ENCODE measurements at regions not wholly inside any gene's neighbourhood (a gene's known extent, or its start where the extent isn't known, plus 50 kb on each side); places are given as distances from the start of the nearest gene placed in this dataset.
"Not testable (repeated sequence)": the region's sequence is repeated elsewhere in the genome, so short reads cannot be mapped to it uniquely, and the experiment has no call there.

DNA sequence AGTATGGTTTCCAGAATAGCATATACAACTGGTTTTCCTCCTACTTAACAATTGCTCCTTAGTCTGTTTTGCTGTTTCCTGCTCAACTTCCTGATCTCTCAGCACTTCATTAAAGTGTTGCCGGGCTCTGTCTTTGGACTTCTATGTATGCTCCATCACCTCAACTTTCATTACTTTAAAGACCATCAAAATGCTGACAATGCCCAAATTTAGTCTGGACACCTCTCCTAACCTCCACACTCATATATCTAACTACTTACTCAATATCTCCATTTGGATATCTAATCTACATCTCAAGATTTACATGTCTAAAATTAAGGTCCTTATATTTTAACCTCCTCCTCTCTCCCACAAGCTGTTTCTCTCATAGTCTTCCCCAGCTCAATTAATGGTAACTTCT lies 54.4 kb upstream of the LGR5 start:
- no peak for DNase-seq
- intact Hi-C loops (cut with DNase I): no loop called here

DNA sequence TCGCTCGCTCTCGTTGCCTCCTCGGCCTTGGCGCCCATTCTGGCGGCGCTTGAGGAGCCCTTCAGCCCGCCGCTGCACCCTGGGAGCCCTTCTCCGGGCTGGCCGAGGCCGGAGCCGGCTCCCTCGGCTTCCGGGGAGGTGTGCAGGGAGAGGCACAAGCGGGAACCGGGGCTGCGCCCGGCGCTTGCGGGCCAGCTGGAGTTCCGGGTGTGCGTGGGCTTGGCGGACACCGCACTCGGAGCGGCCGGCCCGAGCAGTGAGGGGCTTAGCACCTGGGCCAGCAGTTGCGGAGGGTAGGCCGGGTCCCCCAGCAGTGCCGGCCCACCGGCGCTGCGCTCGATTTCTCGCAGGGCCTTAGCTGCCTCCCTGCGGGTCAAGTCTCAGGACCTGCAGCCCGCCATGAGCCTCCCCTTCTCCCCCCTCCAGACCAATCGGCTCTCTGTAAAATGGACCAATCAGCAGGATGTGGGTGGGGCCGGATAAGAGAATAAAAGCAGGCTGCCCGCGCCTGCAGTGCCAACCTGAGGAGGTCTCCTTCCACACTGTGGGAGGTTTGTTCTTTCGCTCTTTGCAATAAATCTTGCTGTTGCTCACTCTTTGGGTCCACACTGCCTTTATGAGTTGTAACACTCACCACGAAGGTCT lies 62.8 kb upstream of the LGR5 start:
- intact Hi-C loops (cut with DNase I); DNase-seq: not testable (repeated sequence)

DNA sequence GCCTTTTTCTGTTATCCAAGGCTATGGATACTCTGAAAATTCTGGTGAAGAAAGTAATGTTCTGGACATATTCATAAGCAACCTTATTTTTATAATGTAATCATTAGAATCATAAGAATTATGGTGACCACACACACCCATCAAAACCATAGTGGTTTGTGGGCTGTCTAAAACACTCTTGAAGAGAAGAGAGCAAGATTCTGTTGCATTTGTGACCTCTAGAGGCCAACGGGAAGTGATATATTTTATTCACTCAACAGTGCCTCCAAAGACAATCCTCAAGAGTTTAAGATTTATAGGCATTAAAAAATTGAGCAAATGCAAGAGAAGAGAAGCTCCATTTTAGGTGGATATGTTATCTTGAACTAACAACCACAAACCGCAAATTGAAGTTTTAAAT lies 68.5 kb upstream of the LGR5 start:
- intact Hi-C loops (cut with DNase I): no loop called here
- DNase-seq: no peak

DNA sequence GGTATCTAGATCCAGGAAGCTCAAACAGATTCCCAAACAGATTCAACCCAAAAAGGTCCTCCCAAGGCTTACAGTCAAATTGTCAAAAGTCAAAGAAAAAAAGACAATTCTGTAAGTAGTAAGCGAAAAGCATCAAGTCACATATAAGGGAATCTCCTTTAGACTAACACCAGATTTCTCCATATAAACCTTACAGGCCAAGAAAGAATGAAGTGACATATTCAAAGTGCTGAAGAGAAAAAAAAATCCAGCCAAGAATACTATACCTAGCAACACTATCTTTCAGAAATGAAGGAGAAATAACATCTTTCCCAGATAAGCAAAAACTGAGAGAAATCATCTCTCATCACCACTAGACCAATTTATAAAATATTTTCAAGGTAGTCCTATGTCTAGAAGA lies 79.6 kb upstream of the LGR5 start:
- DNase-seq: no peak
- intact Hi-C loops (cut with DNase I): no loop called here

DNA sequence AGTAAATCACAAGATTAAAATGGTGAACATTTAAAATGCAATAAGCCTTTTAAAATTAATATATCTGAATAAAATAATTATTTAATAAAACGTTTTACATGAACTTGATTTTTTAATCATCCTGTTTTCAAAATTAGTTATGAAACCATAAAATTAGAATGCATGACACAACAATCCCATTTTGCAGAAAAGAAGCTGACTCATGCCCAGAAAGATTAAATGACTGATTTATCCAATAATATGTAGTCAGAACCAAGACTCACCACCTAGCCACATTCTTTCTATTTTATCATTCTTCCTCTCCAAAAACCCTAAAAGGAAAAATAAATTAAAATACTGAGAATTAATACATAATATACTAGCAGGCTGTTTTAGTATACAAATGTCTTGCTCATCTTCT lies 83.0 kb upstream of the LGR5 start:
- no peak for DNase-seq
- intact Hi-C loops (cut with DNase I): no loop called here

DNA sequence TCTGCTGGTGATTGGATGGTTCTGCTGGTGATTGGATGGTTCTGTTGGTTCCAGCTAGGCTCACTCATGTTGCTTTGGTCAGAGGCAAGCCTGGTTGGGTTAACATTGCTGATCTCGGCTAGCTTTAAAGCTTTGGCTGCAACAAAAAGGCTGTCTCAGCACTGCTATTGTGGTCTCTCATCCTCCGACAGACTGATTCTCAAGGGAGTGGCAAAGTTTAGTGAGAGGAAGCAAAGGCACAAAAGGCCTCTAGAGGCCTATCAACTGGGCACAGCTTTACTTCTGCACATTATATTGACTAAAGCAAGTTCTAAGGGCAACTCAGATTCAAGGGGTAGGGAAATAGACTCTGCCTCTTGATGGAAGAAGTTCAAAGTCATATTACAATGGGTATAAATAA lies 84.7 kb upstream of the LGR5 start:
- no peak for DNase-seq
- intact Hi-C loops (cut with DNase I): no loop called here

DNA sequence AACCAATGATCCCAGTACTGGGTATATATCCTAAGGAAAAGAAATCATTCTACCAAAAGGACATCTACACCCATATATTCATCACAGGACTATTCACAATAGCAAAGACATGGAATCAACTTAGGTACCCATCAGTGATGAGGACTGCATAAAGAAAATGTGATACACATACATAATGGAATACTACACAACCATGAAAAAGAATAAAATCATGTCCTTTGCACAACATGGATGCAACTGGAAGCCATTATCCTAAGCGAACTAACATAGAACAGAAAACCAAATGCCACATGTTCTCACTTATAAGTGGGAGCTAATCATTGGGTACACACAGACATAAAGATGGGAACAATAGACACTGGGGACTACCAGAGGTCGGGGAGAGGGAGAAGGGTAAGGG lies 86.0 kb upstream of the LGR5 start:
- intact Hi-C loops (cut with DNase I): no loop called here
- DNase-seq: no peak

DNA sequence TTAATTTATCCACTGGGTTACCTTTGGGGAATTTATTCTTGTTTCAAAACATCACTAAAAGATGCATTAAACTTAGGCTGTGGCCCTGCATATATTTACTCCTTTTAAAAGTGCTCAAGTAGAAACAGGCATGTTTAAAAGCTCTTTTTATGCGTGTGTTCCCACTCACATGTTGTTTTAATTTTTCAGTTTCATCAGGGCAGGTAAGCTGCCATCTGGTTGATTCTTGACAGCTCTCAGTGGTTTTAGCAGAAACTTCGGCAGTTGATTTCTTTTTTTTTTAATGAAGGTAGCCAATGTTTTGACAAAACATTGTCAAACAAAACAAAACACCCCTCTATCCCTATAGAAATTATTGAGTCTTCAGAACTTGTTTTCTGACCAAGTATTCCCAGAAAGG lies 89.6 kb upstream of the LGR5 start:
- intact Hi-C loops (cut with DNase I): no loop called here
- no peak for DNase-seq

DNA sequence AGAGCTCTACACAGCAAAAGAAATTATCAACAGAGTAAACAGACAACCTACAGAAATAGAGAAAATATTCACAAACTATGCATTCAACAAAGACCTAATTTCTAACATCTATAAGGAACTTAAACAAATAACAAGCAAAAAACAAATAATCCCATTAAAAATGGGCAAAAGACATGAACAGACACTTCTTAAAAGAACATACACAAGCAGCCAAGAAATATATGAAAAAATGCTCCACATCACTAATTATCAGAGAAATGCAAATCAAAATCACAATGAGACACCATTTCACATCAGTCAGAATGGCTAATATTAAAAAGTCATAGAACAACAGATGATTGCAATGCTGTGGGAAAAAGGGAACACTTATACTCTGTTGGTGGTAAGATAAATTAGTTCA lies 100.7 kb upstream of the LGR5 start:
- no peak for DNase-seq
- intact Hi-C loops (cut with DNase I): no loop called here

DNA sequence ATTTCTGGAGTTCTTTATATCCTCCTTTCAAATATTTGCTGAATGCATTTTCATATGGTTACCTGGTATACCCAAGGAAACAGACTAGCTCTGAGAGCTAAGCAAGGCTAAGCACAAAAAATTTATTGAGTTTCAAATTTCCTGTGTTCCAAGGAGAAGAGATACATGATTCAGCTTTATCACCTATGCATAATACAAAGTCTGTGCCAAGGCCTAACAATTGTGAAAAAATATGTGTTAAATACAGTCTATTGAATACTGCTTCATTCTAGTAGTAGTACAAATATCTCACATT lies 103.7 kb upstream of the LGR5 start:
- no peak for DNase-seq
- intact Hi-C loops (cut with DNase I): no loop called here

DNA sequence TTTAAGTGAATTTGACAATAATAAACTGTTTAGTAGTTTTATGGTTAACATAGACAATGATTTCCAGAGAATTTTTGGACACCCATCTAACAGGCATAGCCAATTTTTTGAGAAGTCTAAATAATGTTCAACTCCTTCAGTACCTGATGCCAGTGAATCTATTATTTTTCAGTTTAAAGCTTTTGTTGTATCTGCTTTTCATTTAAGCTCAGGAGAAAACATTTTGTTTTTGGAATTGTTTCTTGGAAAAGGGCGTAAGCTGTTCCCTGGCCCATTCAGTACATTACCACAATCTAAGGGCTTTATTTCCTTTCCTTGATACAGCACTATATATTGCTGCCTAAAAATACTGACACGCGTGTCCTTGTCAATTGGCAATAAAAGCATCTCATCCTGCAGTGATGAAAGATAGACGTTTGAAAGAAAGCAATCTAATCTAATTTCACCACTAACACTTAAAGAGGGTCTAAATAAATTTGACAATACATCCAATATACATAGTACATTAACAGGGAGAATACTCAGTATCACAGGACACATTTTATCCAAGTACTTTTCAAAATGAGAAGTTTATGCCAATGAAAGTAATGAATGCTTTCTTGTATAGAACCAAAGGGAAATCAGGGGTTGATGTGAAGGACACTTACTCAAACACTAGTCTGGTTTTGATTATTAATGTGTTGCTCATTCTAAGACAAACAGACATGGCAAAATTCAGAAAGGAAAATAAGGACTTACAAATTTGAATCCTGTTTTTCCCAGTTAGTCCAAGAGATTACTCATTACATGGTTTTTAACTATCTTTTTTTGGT lies 104.2 kb upstream of the LGR5 start:
- DNase-seq: no peak
- intact Hi-C loops (cut with DNase I): no loop called here

DNA sequence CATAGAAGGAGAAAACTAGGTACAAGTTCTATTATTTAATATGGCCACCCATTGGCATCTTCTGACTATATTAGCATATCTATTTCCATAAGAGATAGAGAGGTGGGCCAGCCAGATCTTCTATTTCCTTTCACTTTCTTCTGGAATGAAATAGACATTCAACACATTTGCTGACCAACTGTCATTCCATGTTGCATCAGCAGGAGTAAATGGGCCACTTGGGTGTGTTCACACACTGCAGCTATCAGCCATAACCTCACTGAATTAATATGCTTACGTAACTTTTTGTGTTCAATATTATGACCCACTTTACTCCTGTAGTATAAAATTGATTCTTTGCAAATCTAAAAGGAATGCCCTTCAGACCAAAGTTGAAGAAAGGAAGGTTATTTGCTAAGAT lies 106.2 kb upstream of the LGR5 start:
- intact Hi-C loops (cut with DNase I): no loop called here
- DNase-seq: no peak

DNA sequence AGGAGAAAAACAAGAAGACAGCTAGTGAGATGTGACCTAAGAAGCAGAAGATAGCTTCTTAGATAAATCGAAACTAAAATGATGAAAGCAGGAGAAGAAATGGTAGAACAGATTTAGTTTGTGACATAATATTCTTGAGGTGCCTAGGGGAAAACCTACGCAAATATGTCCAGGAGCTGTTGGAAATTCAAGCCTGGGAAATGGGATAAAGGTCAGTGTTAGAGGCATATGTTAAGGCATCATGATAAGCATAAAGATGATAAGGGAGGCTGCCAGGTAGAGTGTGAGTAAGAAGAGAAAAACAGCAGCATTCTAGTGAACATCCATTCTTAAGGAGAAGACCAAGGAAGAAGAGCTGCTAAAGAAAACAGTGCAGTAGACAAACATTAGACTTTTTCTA lies 109.6 kb upstream of the LGR5 start:
- intact Hi-C loops (cut with DNase I): no loop called here
- no peak for DNase-seq

DNA sequence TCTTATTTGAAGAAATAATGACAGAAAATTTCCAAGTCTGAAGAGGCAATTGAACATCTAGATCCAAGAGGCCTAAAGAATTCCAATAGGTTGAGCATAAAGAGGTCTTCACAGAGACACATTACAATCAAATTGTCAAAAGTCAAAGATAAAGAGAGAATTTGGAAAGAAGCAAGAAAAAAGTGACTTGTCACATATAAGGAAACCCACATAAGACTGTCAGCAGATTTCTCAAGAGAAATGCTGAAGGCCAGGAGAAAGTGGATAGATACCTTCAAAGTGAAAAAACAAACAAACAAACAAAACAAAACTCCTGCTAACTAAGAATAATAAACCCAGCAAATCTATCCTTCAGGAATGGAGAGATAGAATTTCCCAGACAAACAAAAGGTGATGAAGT lies 118.1 kb upstream of the LGR5 start:
- intact Hi-C loops (cut with DNase I): no loop called here
- DNase-seq: no peak

DNA sequence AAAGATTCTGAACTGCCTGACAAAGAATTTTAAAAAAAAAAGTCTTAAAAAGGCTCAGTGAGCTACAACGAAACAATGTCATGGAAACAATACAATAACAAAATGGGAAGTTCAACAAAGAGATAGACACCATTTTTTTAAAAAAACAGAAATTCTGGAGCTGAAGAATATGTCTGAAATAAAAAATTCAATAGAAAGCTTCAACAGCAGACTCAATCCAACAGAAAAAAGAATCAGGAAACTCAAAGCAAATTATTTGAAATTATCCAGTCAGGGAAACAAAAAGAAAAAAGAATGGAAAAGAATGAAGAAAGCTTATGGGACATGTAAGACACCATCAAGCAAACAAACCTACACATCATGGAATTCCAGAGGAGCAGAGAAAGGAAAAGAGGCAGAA lies 118.5 kb upstream of the LGR5 start:
- intact Hi-C loops (cut with DNase I): no loop called here
- no peak for DNase-seq

DNA sequence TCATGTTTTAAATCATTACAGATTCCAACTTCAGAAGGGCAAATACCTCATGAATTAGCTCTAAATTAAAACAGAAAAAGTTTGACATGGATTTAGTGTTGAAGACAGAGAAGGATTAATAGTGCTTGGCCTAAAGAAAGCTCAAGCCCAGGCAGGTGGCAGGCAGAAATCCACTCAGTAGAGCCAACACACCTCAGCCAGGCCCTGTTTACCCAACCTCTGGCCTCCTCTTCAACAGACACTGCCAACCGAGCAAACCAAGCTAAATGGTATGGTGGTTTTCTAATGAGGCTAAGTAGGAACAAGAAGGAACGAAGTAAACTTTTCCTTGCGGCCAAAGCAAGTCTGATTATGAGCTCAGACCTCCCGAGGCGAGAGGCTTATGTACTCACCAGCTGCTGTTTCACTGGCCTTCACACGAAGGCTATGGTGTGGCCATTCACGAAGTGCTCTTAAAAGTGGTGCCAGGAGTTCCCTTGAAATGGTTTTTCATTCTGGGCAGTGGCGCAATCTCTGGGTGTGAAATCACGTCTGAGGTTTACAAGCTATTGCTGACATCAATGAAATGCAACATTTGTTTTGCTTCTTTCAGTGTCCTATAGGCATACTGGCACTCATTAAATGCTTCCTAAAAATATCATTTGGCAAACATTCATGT lies 124.1 kb upstream of the LGR5 start:
- no peak for DNase-seq
- intact Hi-C loops (cut with DNase I): no loop called here

DNA sequence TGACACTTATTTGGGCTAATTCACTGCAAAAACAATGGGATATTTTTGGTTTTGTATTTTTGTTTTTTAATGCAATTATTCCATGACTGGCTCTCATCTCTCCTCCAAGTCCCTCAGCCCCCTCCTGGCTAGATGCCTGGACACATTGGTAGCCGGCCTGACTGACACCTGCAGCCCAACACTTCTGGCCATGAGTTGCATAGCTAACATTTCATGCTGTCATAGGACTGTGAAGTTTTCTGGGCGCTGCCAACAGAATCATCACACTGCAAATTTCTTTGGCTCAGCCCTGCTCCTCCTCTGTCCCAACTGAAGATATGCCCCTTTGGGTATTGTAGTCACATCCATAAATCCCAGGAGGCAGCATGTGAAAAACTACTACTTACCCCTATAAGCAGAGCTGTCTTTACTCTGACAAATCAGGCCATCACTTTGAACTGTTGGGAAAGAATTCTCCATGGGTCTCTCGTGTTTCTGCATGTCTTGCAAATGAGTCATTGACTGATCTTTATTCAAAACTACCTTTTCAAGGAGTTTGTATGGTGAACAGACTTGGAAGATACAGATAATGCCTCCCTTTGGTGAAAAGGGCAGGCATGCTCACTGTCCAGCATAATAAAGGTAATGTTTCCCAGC lies 126.7 kb upstream of the LGR5 start:
- intact Hi-C loops (cut with DNase I): no loop called here
- DNase-seq: no peak

DNA sequence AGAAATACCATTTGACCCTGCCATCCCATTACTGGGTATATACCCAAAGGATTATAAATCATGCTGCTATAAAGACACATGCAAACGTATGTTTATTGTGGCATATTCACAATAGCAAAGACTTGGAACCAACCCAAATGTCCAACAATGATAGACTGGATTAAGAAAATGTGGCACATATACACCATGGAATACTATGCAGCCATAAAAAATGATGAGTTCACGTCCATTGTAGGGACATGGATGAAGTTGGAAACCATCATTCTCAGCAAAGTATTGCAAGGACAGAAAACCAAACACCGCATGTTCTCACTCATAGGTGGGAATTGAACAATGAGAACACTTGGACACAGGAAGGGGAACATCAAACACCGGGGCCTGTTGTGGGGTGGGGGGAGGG lies 128.0 kb upstream of the LGR5 start:
- intact Hi-C loops (cut with DNase I); DNase-seq: not testable (repeated sequence)

DNA sequence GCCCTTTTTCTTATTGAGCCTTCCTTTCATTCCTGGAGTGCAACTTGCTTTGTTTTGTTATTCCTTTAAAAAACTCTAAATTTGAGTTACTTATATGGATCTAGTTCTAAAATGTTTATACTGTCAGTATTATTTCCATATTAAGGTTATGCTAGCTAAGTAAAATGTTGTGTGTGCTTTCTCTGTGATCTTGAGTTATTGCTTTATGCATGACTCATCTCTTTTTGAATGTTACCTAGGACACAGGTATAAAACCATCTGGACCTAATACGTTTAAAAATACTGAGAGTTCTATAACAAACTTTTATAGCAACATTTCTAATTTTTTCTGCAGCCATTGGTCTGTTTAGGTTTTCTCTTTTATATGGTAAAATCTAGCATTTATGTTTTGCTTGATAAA lies 132.8 kb upstream of the LGR5 start:
- intact Hi-C loops (cut with DNase I): no loop called here
- DNase-seq: no peak

DNA sequence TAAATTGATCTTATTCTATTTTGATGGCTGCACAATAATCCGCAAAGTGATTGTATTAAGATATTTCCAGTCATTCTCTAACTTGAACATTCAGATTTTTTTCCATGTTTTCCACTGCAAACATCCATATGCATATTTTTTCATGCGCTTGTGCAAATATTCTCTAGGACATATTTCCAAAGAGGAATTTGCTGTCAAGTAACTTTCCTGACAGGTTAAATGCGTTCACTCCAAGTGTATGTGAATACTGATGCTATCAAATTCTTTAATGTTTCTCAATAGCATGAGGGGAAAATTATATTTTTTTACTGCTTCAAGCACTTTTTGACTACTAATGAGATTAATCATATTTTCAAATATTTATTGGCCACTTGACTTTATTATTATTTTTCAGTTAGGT lies 135.3 kb upstream of the LGR5 start:
- intact Hi-C loops (cut with DNase I): no loop called here
- DNase-seq: no peak

DNA sequence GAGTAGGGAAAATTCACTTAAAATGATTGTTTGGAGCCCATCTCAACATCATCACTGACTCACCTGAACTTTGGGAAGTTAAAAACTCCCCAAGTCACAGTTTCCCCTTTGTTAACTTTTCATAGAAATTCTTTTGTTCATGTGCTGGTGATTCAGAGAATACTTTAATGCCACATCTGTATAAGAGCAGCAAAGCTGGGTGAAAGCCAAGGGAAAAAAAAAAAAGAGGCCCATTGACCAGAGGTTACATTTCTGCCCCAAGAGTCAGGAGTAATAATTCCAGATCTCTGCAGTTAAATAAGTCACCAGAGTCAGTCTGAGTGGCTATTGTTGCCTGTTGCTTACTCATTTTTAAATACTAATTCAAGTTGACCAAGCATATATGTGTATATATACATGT lies 136.4 kb upstream of the LGR5 start:
- intact Hi-C loops (cut with DNase I): no loop called here
- no peak for DNase-seq
